ENCODE measurements at regions not wholly inside any gene's neighbourhood (a gene's known extent, or its start where the extent isn't known, plus 50 kb on each side); places are given as distances from the start of the nearest gene placed in this dataset.
A peak's percentile ranks its signal among the peaks of the same experiment; 100 is the strongest.
"Not testable (repeated sequence)": the region's sequence is repeated elsewhere in the genome, so short reads cannot be mapped to it uniquely, and the experiment has no call there.

- DNase-seq: not testable (repeated sequence)
Observed at GRCh38 chrX:140633105-140633504, 76.5 kb upstream of the LINC00632 start.

GRCh38 chrX:140608111-140608510 lies 101.4 kb upstream of the LINC00632 start:
- no peak for DNase-seq

DNA sequence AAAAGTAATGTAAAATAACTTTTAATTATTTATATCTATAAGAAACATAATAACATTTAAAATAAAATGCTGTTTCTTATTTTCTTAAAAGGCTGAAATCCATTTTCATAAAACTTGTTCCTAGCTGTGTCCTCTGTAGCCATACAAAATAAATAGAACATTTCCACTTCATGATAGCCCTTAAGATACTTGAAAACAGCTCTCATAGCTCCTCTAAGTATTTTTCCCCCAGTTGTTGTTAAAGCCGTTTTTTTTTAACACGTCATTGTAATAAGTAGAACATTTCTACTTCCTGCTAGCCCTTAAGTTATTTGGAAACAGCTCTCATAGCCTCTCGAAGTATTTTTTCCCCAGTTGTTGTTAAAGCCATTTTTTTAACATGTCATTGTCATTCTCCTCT lies 97.3 kb upstream of the SOX3 start:
- DNase-seq: no peak

DNA sequence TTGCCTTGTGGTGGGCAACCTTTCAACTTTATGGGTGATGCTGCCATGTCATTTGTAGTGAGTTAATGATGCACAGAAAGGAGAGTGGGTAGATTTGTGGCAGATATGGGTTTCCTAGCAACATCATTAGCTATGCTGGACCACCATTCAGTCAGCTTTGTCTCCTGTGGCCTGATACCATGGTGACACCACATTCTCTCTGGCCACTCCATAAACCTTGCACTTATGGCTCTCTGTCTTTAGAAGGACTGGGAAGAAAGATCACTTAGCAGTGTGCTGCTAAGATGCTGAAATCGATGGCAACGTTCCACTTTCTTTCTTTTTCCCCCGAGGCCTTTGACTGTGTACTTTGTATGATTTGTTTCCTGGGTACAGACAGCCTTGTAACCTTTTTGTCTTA lies 95.0 kb upstream of the SOX3 start:
- no peak for DNase-seq

DNA sequence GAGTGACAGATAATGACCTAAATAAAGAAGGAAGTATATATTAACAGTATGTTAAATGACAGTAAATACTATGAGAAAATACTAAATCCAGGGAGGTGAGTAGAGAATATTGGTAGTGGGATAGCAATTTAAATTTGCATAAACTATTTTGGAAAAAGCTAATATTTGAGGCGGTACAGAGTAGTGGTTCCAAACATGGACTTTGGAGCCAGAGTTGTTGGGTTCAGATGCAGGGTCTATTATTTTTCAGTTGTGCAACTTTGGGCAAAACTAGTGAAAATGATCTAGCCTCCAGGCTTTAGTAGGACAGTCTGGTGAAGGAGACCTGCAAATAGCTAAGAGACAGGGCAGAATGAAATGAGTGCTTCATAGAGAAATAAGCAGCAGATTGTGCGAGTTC lies 84.8 kb upstream of the SOX3 start:
- no peak for DNase-seq

- no peak for DNase-seq
Observed at GRCh38 chrX:140586951-140587350, 82.1 kb upstream of the SOX3 start.

GRCh38 chrX:140580478-140580877 lies 75.6 kb upstream of the SOX3 start:
- DNase-seq: no peak

DNA sequence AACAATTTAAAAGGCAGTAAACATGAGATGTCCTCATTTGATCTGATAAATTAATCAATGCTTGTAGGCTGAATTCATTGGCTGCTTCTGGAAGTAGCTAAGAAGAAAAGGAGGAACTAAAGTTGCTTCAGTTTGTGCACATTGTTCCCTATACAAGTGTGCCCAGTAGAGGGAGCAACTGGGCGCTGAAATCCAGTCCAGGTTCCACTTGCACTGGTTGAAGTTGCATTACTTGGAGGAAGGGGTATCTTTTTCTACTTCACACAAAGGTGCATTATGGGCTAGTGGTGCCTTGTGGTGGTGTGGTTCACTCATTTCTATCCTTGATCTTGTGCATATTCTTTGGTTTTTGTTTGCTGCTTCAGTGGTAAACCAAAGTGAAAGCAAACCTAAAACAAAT lies 67.9 kb upstream of the SOX3 start:
- DNase-seq: peak; percentile 19 to 31

GRCh38 chrX:140563893-140564292 lies 59.0 kb upstream of the SOX3 start:
- no peak for DNase-seq
